WTC11 (cell line): ENCODE measurements at regions not wholly inside any gene's neighbourhood (a gene's known extent, or its start where the extent isn't known, plus 50 kb on each side); places are given as distances from the start of the nearest gene placed in this dataset.

ENCODE experiments used
- ATAC-seq: fragments of 200-7000 bp; cut with Tn5 transposase; 2 replicates; pipeline ENCODE4 v1.10.0; 2021; ENCODE audit warnings: mild to moderate bottlenecking, moderate library complexity
- CTCF ChIA-PET: fragments of 300-600 bp; sonication (Branson Sonifier 250); formaldehyde crosslinking; loops from one replicate; lab custom pipeline; 2021; ENCODE audit warnings: antibody characterized with exemption; lab: Charles Lee
- POLR2A ChIA-PET: fragments of 350-600 bp; sonication (Branson Sonifier 250); formaldehyde crosslinking; loops from one replicate; lab custom pipeline; 2021; ENCODE audit warnings: antibody characterized with exemption; lab: Charles Lee
- DNase-seq: peaks from one replicate; pipeline ENCODE4 v3.0.0; 2021; ENCODE audit warnings: low spot score
- H3K27ac Mint-ChIP-seq: 2 replicates; pipeline ENCODE4 v1.8.0; 2021; ENCODE audit warnings: mixed read lengths
- H3K27me3 Mint-ChIP-seq: 2 replicates; pipeline ENCODE4 v1.8.0; 2021; ENCODE audit warnings: low read depth, mild to moderate bottlenecking, moderate library complexity, mixed read lengths
- H3K36me3 Mint-ChIP-seq: 2 replicates; pipeline ENCODE4 v1.8.0; 2021; ENCODE audit warnings: mixed read lengths
- H3K4me1 Mint-ChIP-seq: 2 replicates; pipeline ENCODE4 v1.8.0; 2022; ENCODE audit warnings: mixed read lengths
- H3K4me3 Mint-ChIP-seq: 2 replicates; pipeline ENCODE4 v1.8.0; 2021; ENCODE audit warnings: mild to moderate bottlenecking, moderate library complexity, mixed read lengths
- H3K9me3 Mint-ChIP-seq: 2 replicates; pipeline ENCODE4 v1.8.0; 2021; ENCODE audit warnings: mixed read lengths
- ATF1 ChIP-seq: sonication (generic); formaldehyde crosslinking; IDR thresholded peaks from 2 replicates; pipeline ENCODE4 v1.8.1; 2023; ENCODE audit warnings: mild to moderate bottlenecking, moderate library complexity, missing genetic modification reagents
- CREM ChIP-seq: sonication (generic); formaldehyde crosslinking; IDR thresholded peaks from 2 replicates; pipeline ENCODE4 v1.8.1; 2022; ENCODE audit warnings: mild to moderate bottlenecking, missing genetic modification reagents, moderate library complexity
- FOXJ3 ChIP-seq: sonication (generic); formaldehyde crosslinking; IDR thresholded peaks from 2 replicates; pipeline ENCODE4 v1.9.0; 2021; ENCODE audit warnings: missing genetic modification reagents, mild to moderate bottlenecking, borderline replicate concordance
- FOXK1 ChIP-seq: sonication (generic); formaldehyde crosslinking; IDR thresholded peaks from 2 replicates; pipeline ENCODE4 v1.8.0; 2022; ENCODE audit warnings: mild to moderate bottlenecking, moderate library complexity, missing genetic modification reagents
- GABPB1 ChIP-seq: sonication (generic); formaldehyde crosslinking; IDR thresholded peaks from 2 replicates; pipeline ENCODE4 v1.8.1; 2023; ENCODE audit warnings: mild to moderate bottlenecking, missing genetic modification reagents
- GRHL2 ChIP-seq: fragments of 250-450 bp; sonication (Bioruptor Pico); IDR thresholded peaks from 2 replicates; pipeline ENCODE4 v1.8.0; 2022; ENCODE audit warnings: mild to moderate bottlenecking, moderate library complexity; ENCODE audit not compliant: insufficient replicate concordance, severe bottlenecking
- GTF2I ChIP-seq: fragments of 250-450 bp; sonication (Bioruptor Pico); conservative IDR thresholded peaks from 2 replicates; pipeline ENCODE4 v1.4.0; 2021; ENCODE audit warnings: mild to moderate bottlenecking
- HMGA2 ChIP-seq: fragments of 250-450 bp; sonication (Bioruptor Pico); IDR thresholded peaks from 2 replicates; pipeline ENCODE4 v1.4.0; 2021; ENCODE audit warnings: mild to moderate bottlenecking, moderate library complexity
- IRF2 ChIP-seq: sonication (generic); formaldehyde crosslinking; IDR thresholded peaks from 2 replicates; pipeline ENCODE4 v1.8.0; 2022; ENCODE audit warnings: low read depth, missing genetic modification reagents, borderline replicate concordance
- JAZF1 ChIP-seq: fragments of 250-450 bp; sonication (Bioruptor Pico); IDR thresholded peaks from 2 replicates; pipeline ENCODE4 v1.9.0; 2021; ENCODE audit warnings: moderate library complexity, mild to moderate bottlenecking, inconsistent platforms
- NFYB ChIP-seq: sonication (generic); formaldehyde crosslinking; conservative IDR thresholded peaks from 2 replicates; pipeline ENCODE4 v1.8.0; 2022; ENCODE audit warnings: low read depth, missing genetic modification reagents
- NR3C1 ChIP-seq: sonication (generic); formaldehyde crosslinking; conservative IDR thresholded peaks from 2 replicates; pipeline ENCODE4 v1.8.1; 2023; ENCODE audit warnings: low read depth, mild to moderate bottlenecking, missing genetic modification reagents
- PREB ChIP-seq: sonication (generic); formaldehyde crosslinking; IDR thresholded peaks from 2 replicates; pipeline ENCODE4 v1.8.1; 2022; ENCODE audit warnings: mild to moderate bottlenecking, missing genetic modification reagents, moderate library complexity, borderline replicate concordance
- SMAD3 ChIP-seq: sonication (generic); formaldehyde crosslinking; IDR thresholded peaks from 2 replicates; pipeline ENCODE4 v1.8.0; 2022; ENCODE audit warnings: missing genetic modification reagents, mild to moderate bottlenecking, borderline replicate concordance
- STAT6 ChIP-seq: sonication (generic); formaldehyde crosslinking; conservative IDR thresholded peaks from 2 replicates; pipeline ENCODE4 v1.8.1; 2023; ENCODE audit warnings: mild to moderate bottlenecking, low read depth, missing genetic modification reagents, moderate library complexity
- TP53 ChIP-seq: sonication (generic); formaldehyde crosslinking; IDR thresholded peaks from 2 replicates; pipeline ENCODE4 v1.8.1; 2023; ENCODE audit warnings: mild to moderate bottlenecking, missing genetic modification reagents
- ZNF671 ChIP-seq: fragments of 250-450 bp; sonication (Bioruptor Pico); IDR thresholded peaks from 2 replicates; pipeline ENCODE4 v1.8.0; 2021; ENCODE audit warnings: mild to moderate bottlenecking
- TF ChIP-seq, protein P1 (sequence below): sonication (generic); formaldehyde crosslinking; IDR thresholded peaks from 2 replicates; pipeline ENCODE4 v1.8.0; 2023; ENCODE audit warnings: mild to moderate bottlenecking, missing genetic modification reagents
- TF ChIP-seq, protein P2 (sequence below): sonication (generic); formaldehyde crosslinking; IDR thresholded peaks from 2 replicates; pipeline ENCODE4 v1.8.0; 2023; ENCODE audit warnings: missing genetic modification reagents, mild to moderate bottlenecking, borderline replicate concordance

DNA sequence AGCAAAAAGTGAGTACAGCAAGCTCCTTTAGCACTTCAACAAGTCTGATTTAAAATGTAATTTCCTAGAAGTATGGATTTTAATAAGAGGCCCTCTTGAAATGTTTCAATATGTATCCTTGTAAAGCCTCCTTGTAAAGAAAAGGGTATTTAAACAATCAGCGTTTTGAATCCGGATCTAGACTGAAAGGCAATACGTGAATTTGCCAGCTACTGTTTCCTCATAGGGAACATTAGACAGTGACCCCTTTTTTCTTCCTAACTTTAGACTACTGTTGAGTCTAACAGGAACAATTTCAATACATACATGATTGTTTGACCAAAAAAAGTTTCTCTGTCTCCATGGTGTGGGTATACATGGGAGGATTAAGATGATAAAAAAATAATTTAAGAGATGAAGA, 395.0 kb downstream of the TFAP2A start (continued):
- TF ChIP-seq, protein P1, sequence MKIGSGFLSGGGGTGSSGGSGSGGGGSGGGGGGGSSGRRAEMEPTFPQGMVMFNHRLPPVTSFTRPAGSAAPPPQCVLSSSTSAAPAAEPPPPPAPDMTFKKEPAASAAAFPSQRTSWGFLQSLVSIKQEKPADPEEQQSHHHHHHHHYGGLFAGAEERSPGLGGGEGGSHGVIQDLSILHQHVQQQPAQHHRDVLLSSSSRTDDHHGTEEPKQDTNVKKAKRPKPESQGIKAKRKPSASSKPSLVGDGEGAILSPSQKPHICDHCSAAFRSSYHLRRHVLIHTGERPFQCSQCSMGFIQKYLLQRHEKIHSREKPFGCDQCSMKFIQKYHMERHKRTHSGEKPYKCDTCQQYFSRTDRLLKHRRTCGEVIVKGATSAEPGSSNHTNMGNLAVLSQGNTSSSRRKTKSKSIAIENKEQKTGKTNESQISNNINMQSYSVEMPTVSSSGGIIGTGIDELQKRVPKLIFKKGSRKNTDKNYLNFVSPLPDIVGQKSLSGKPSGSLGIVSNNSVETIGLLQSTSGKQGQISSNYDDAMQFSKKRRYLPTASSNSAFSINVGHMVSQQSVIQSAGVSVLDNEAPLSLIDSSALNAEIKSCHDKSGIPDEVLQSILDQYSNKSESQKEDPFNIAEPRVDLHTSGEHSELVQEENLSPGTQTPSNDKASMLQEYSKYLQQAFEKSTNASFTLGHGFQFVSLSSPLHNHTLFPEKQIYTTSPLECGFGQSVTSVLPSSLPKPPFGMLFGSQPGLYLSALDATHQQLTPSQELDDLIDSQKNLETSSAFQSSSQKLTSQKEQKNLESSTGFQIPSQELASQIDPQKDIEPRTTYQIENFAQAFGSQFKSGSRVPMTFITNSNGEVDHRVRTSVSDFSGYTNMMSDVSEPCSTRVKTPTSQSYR (CRISPR knock-in tag), result no peak
- TF ChIP-seq TP53 (CRISPR knock-in tag), result no peak

DNA sequence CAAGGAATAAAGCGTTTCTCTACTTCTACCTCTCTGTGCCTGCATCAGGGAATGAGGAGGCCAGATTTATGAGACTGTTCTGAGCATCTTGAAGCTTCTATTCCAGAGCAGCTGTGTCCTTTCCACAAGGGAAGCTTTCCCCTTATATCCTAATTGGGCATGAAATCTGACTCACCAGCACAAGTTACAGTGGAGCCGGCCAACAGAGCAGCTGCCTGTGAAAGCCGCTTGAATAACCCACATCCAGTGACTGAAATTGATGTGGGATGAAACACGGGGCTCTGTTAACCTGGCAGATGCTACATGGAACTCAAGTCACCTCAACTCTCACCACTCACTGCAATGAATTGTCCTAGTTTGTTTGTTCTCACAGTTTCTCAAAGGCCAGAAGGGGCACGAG, 400.3 kb downstream of the TFAP2A start:
- no peak for ATAC-seq
- Mint-ChIP-seq H3K4me3 (no peak overlapping the region), H3K36me3 (peaks cover 9% of the 10 kb centered on the region), H3K27me3 (no peaks in the 10 kb centered on the region; the same call in 1 of the 2 replicates), H3K9me3 (peaks cover 20% of the 10 kb centered on the region), H3K4me1 (no peaks in the 10 kb centered on the region), H3K27ac (no peak overlapping the region)
- POLR2A ChIA-PET, result no interaction called here
- CTCF ChIA-PET, result no interaction called here
- no peak for TF ChIP-seq STAT6 (CRISPR knock-in tag)
- TF ChIP-seq JAZF1 (CRISPR knock-in tag), result no peak
- TF ChIP-seq TP53 (CRISPR knock-in tag), result no peak
- no peak for TF ChIP-seq GTF2I
- TF ChIP-seq ZNF671 (CRISPR knock-in tag), result no peak
- TF ChIP-seq FOXJ3, result no peak
- TF ChIP-seq ATF1 (CRISPR knock-in tag), result no peak
- TF ChIP-seq GRHL2 (CRISPR knock-in tag), result no peak
- no peak for TF ChIP-seq FOXK1 (CRISPR knock-in tag)
- TF ChIP-seq NR3C1, result no peak
- no peak for TF ChIP-seq GABPB1 (CRISPR knock-in tag)
- TF ChIP-seq SMAD3 (CRISPR knock-in tag), result no peak
- TF ChIP-seq NFYB (CRISPR knock-in tag), result no peak
- TF ChIP-seq, protein P2, sequence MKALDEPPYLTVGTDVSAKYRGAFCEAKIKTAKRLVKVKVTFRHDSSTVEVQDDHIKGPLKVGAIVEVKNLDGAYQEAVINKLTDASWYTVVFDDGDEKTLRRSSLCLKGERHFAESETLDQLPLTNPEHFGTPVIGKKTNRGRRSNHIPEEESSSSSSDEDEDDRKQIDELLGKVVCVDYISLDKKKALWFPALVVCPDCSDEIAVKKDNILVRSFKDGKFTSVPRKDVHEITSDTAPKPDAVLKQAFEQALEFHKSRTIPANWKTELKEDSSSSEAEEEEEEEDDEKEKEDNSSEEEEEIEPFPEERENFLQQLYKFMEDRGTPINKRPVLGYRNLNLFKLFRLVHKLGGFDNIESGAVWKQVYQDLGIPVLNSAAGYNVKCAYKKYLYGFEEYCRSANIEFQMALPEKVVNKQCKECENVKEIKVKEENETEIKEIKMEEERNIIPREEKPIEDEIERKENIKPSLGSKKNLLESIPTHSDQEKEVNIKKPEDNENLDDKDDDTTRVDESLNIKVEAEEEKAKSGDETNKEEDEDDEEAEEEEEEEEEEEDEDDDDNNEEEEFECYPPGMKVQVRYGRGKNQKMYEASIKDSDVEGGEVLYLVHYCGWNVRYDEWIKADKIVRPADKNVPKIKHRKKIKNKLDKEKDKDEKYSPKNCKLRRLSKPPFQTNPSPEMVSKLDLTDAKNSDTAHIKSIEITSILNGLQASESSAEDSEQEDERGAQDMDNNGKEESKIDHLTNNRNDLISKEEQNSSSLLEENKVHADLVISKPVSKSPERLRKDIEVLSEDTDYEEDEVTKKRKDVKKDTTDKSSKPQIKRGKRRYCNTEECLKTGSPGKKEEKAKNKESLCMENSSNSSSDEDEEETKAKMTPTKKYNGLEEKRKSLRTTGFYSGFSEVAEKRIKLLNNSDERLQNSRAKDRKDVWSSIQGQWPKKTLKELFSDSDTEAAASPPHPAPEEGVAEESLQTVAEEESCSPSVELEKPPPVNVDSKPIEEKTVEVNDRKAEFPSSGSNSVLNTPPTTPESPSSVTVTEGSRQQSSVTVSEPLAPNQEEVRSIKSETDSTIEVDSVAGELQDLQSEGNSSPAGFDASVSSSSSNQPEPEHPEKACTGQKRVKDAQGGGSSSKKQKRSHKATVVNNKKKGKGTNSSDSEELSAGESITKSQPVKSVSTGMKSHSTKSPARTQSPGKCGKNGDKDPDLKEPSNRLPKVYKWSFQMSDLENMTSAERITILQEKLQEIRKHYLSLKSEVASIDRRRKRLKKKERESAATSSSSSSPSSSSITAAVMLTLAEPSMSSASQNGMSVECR (CRISPR knock-in tag), result no peak
- TF ChIP-seq HMGA2 (CRISPR knock-in tag), result no peak
- TF ChIP-seq CREM (CRISPR knock-in tag), result no peak
- TF ChIP-seq IRF2 (CRISPR knock-in tag), result no peak
- no peak for TF ChIP-seq PREB
- no peak for DNase-seq
